ENCODE measurements at regions not wholly inside any gene's neighbourhood (a gene's known extent, or its start where the extent isn't known, plus 50 kb on each side); places are given as distances from the start of the nearest gene placed in this dataset.

- TF ChIP-seq POLR2A (IDR thresholded peaks at IDR 0.05; ENCODE audit: low read depth, low read length) (no peak), POLR2AphosphoS5 (IDR thresholded peaks at IDR 0.05; ENCODE audit: low read depth, low read length) (no peak)
Measured at GRCh38 chr15:78695854-78696253, 54.8 kb upstream of the CHRNB4 start.

All from GM12892 (cell line).